GM06990 (cell line): ENCODE measurements at regions not wholly inside any gene's neighbourhood (a gene's known extent, or its start where the extent isn't known, plus 50 kb on each side); places are given as distances from the start of the nearest gene placed in this dataset.

Experiments
- DNase-seq: peaks from one replicate; pipeline ENCODE4 v3.0.0-alpha.2; 2011; ENCODE audit not compliant: insufficient read length; ENCODE audit errors: extremely low read depth
- H3K27me3 ChIP-seq: replicated peaks from 2 replicates; pipeline ENCODE4 v1.6.0; 2011; ENCODE audit warnings: low read length; ENCODE audit not compliant: control insufficient read depth, insufficient read depth
- H3K36me3 ChIP-seq: 2 replicates; pipeline ENCODE4 v1.5.1; 2011; ENCODE audit warnings: low read length; ENCODE audit not compliant: control insufficient read depth, insufficient read depth
- H3K4me3 ChIP-seq: replicated peaks from 2 replicates; pipeline ENCODE4 v1.5.1; 2011; ENCODE audit warnings: low read depth, mild to moderate bottlenecking, control low read depth, low read length
- TF ChIP-seq, protein P1 (sequence below): IDR thresholded peaks from 2 replicates; pipeline ENCODE4 v1.5.1; 2011; ENCODE audit warnings: low read length, control low read depth, mild to moderate bottlenecking, inconsistent platforms; ENCODE audit not compliant: insufficient read depth, poor library complexity, severe bottlenecking

- TF ChIP-seq, protein P1, sequence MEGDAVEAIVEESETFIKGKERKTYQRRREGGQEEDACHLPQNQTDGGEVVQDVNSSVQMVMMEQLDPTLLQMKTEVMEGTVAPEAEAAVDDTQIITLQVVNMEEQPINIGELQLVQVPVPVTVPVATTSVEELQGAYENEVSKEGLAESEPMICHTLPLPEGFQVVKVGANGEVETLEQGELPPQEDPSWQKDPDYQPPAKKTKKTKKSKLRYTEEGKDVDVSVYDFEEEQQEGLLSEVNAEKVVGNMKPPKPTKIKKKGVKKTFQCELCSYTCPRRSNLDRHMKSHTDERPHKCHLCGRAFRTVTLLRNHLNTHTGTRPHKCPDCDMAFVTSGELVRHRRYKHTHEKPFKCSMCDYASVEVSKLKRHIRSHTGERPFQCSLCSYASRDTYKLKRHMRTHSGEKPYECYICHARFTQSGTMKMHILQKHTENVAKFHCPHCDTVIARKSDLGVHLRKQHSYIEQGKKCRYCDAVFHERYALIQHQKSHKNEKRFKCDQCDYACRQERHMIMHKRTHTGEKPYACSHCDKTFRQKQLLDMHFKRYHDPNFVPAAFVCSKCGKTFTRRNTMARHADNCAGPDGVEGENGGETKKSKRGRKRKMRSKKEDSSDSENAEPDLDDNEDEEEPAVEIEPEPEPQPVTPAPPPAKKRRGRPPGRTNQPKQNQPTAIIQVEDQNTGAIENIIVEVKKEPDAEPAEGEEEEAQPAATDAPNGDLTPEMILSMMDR = no peak
- no peak for DNase-seq
- Histone ChIP-seq H3K36me3 (no peaks in the 10 kb centered on the region), H3K4me3 (no peak overlapping the region), H3K27me3 (no peaks in the 10 kb centered on the region)
Measured at GRCh38 chr12:28622406-28622805, 432.1 kb downstream of the CCDC91 start.

GRCh38 chr12:28626504-28626903 is 436.2 kb downstream of the CCDC91 start:
- Histone ChIP-seq H3K27me3 (no peaks in the 10 kb centered on the region), H3K4me3 (no peak overlapping the region), H3K36me3 (no peaks in the 10 kb centered on the region)
- DNase-seq = no peak
- TF ChIP-seq, protein P1 = no peak

DNA sequence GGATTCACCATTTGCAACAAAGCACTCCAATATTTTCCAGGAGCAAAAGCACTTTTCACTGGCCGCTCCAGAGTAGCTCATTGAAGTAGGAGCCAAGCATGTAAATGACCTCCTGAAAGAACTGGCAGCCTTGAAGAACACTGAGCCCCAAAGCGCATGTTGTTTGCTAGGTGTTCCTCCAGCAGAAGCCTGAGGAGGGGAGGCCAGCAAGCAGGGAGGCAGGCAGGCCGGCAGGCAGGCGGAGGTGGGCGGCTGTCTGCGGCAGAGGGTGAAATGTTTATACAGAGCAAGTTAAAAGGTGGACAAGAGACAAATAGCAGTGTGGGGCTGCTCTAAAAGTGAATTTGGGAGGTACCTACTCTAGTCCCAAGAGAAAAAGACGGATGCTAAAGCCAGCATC is 439.4 kb downstream of the CCDC91 start:
- Histone ChIP-seq H3K4me3 (no peak overlapping the region), H3K36me3 (no peaks in the 10 kb centered on the region), H3K27me3 (no peaks in the 10 kb centered on the region)
- DNase-seq = no peak
- TF ChIP-seq, protein P1 = no peak

GRCh38 chr12:28631831-28632230 is 441.6 kb downstream of the CCDC91 start:
- Histone ChIP-seq H3K4me3 (no peak overlapping the region), H3K36me3 (no peaks in the 10 kb centered on the region), H3K27me3 (no peaks in the 10 kb centered on the region)
- DNase-seq = no peak
- TF ChIP-seq, protein P1 = no peak

DNA sequence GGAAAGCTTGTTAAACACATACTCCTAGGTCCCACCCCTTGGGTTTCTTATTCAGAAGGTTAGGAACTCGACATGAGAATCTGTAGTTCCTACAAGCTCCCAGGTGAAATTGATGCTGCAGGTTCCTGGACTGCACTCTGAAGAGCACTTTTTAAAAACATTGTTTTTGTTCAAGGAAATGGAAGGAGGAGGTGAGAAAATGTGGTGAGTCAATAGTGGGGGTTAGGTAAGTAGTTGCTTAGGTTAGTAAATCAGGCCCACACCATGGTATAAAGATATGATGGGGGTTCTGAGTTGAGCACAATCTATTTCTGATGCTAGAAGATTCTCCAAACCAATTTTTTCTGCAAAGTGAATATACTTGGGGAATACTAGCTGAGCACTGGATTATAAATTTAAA is 450.3 kb downstream of the CCDC91 start:
- Histone ChIP-seq H3K36me3 (no peaks in the 10 kb centered on the region), H3K27me3 (no peaks in the 10 kb centered on the region), H3K4me3 (no peak overlapping the region)
- DNase-seq = no peak
- TF ChIP-seq, protein P1 = no peak

- no peak for DNase-seq
- Histone ChIP-seq H3K36me3 (no peaks in the 10 kb centered on the region), H3K4me3 (no peak overlapping the region), H3K27me3 (no peaks in the 10 kb centered on the region)
- TF ChIP-seq, protein P1 = no peak
Measured at GRCh38 chr12:28645436-28645835, 455.2 kb downstream of the CCDC91 start.
